IMR-90 (cell line): ENCODE measurements at regions not wholly inside any gene's neighbourhood (a gene's known extent, or its start where the extent isn't known, plus 50 kb on each side); places are given as distances from the start of the nearest gene placed in this dataset.

Source experiments
- ATAC-seq: fragments of 200-7000 bp; cut with Tn5 transposase; 2 replicates; pipeline ENCODE4 v1.9.1; 2020; ENCODE audit warnings: low read depth, mild to moderate bottlenecking, moderate library complexity
- BruUV-seq: library from RNA; stranded (reverse); fragments of 400-500 nt; replicated peaks from 2 replicates; lab custom pipeline; 2021; lab: Mats Ljungman, UMichigan
- CTCF ChIA-PET: fragments of 300-600 bp; formaldehyde crosslinking; extraction: SDS; loops from one replicate; lab custom pipeline; 2021; ENCODE audit warnings: antibody characterized with exemption; lab: Yijun Ruan, JAX
- POLR2A ChIA-PET: fragments of 300-600 bp; sonication (Branson Sonifier 250); formaldehyde crosslinking; loops from one replicate; lab custom pipeline; 2022; ENCODE audit warnings: antibody characterized with exemption; ENCODE audit not compliant: unreplicated experiment; lab: Charles Lee
- DNase-seq: peaks from one replicate; pipeline ENCODE4 v3.0.0; 2013
- H2AFZ ChIP-seq: replicated peaks from 2 replicates; pipeline ENCODE3; 2013; ENCODE audit warnings: low read length, mild to moderate bottlenecking; ENCODE audit not compliant: poor library complexity
- H2AK5ac ChIP-seq: 2 replicates; pipeline ENCODE4 v1.6.1; 2013; ENCODE audit warnings: low read depth, low read length, inconsistent platforms
- H2AK9ac ChIP-seq: replicated peaks from 2 replicates; pipeline ENCODE3; 2013; ENCODE audit warnings: mild to moderate bottlenecking, low read depth, low read length, moderate library complexity; ENCODE audit not compliant: poor library complexity
- H2BK120ac ChIP-seq: 2 replicates; pipeline ENCODE4 v1.6.1; 2013; ENCODE audit warnings: low read depth, low read length, inconsistent platforms
- H2BK15ac ChIP-seq: 3 replicates; pipeline ENCODE4 v1.6.1; 2013; ENCODE audit warnings: low read depth, low read length, inconsistent platforms
- H2BK20ac ChIP-seq: 2 replicates; pipeline ENCODE4 v1.6.1; 2013; ENCODE audit warnings: low read depth, mild to moderate bottlenecking, inconsistent platforms, low read length, moderate library complexity
- H2BK5ac ChIP-seq: 2 replicates; pipeline ENCODE4 v1.6.1; 2013; ENCODE audit warnings: mild to moderate bottlenecking, low read depth, low read length, inconsistent platforms; ENCODE audit not compliant: poor library complexity, severe bottlenecking
- H3K14ac ChIP-seq: replicated peaks from 2 replicates; pipeline ENCODE4 v1.6.1; 2013; ENCODE audit warnings: low read depth, low read length, inconsistent platforms
- H3K18ac ChIP-seq: 2 replicates; pipeline ENCODE4 v1.6.1; 2013; ENCODE audit warnings: low read depth, low read length, control low read depth
- H3K23ac ChIP-seq: 2 replicates; pipeline ENCODE4 v1.6.1; 2013; ENCODE audit warnings: low read depth, low read length, inconsistent platforms
- H3K27ac ChIP-seq: 2 replicates; pipeline ENCODE4 v1.5.1; 2013; ENCODE audit warnings: mild to moderate bottlenecking, control low read depth, low read length; ENCODE audit not compliant: insufficient read depth
- H3K27me3 ChIP-seq: 2 replicates; pipeline ENCODE4 v1.6.1; 2013; ENCODE audit warnings: low read length; ENCODE audit not compliant: control insufficient read depth, insufficient read depth
- H3K36me3 ChIP-seq: 2 replicates; pipeline ENCODE4 v1.6.1; 2013; ENCODE audit warnings: low read length, mixed read lengths; ENCODE audit not compliant: control insufficient read depth, insufficient read depth
- H3K4ac ChIP-seq: 2 replicates; pipeline ENCODE4 v1.6.1; 2013; ENCODE audit warnings: low read depth, low read length, inconsistent platforms
- H3K4me1 ChIP-seq: 2 replicates; pipeline ENCODE4 v1.6.1; 2013; ENCODE audit warnings: low read length, mixed read lengths; ENCODE audit not compliant: control insufficient read depth, insufficient read depth
- H3K4me2 ChIP-seq: 2 replicates; pipeline ENCODE4 v1.6.1; 2013; ENCODE audit warnings: low read depth, mild to moderate bottlenecking, control low read depth, low read length, moderate library complexity
- H3K4me3 ChIP-seq: 2 replicates; pipeline ENCODE4 v1.5.1; 2013; ENCODE audit warnings: low read depth, mild to moderate bottlenecking, control low read depth, low read length, moderate library complexity; ENCODE audit not compliant: insufficient read depth
- H3K56ac ChIP-seq: 2 replicates; pipeline ENCODE4 v1.6.1; 2013; ENCODE audit warnings: low read length, inconsistent platforms; ENCODE audit not compliant: insufficient read depth; ENCODE audit errors: extremely low read depth
- H3K79me1 ChIP-seq, 2 experiments: 2 replicates each; pipeline ENCODE4 v1.6.1; 2013; ENCODE audit warnings: low read length in 2 of 2, inconsistent platforms in 1 of 2, low read depth in 1 of 2
- H3K9ac ChIP-seq: 2 replicates; pipeline ENCODE4 v1.6.1; 2013; ENCODE audit warnings: low read depth, low read length, control low read depth
- H3K9me1 ChIP-seq: 2 replicates; pipeline ENCODE4 v1.6.1; 2013; ENCODE audit warnings: low read length, inconsistent platforms; ENCODE audit not compliant: insufficient read depth
- H3K9me3 ChIP-seq: 2 replicates; pipeline ENCODE4 v1.6.1; 2013; ENCODE audit warnings: low read length; ENCODE audit not compliant: control insufficient read depth, insufficient read depth
- H4K20me1 ChIP-seq: 2 replicates; pipeline ENCODE4 v1.6.1; 2013; ENCODE audit warnings: low read length, inconsistent platforms; ENCODE audit not compliant: insufficient read depth
- H4K5ac ChIP-seq: 2 replicates; pipeline ENCODE4 v1.6.1; 2013; ENCODE audit warnings: mild to moderate bottlenecking, low read depth, low read length, control low read depth
- H4K8ac ChIP-seq, 2 experiments: 2 replicates each; pipeline ENCODE4 v1.6.1; 2013; ENCODE audit warnings: low read depth in 2 of 2, low read length in 2 of 2, control low read depth in 1 of 2, inconsistent platforms in 1 of 2
- H4K91ac ChIP-seq: 2 replicates; pipeline ENCODE4 v1.6.1; 2013; ENCODE audit warnings: low read depth, low read length, inconsistent platforms; ENCODE audit not compliant: insufficient read depth
- CEBPB ChIP-seq: IDR thresholded peaks from 2 replicates; pipeline ENCODE4 v1.6.1; 2012; ENCODE audit warnings: low read depth, low read length, improper control_type of control experiment
- CHD1 ChIP-seq: IDR thresholded peaks from 2 replicates; pipeline ENCODE4 v1.6.1; 2012; ENCODE audit warnings: low read depth, low read length, improper control_type of control experiment
- ELK1 ChIP-seq: fragments of 150-350 bp; IDR thresholded peaks from 2 replicates; pipeline ENCODE4 v1.6.1; 2016; ENCODE audit warnings: low read depth, mild to moderate bottlenecking, low read length, moderate library complexity, borderline replicate concordance
- MAFK ChIP-seq: IDR thresholded peaks from 2 replicates; pipeline ENCODE4 v1.6.1; 2012; ENCODE audit warnings: low read depth, low read length, improper control_type of control experiment
- MAZ ChIP-seq: IDR thresholded peaks from 2 replicates; pipeline ENCODE4 v1.6.1; 2012; ENCODE audit warnings: low read depth, mild to moderate bottlenecking, low read length, improper control_type of control experiment, moderate library complexity, borderline replicate concordance
- RAD21 ChIP-seq: IDR thresholded peaks from 2 replicates; pipeline ENCODE4 v1.6.1; 2012; ENCODE audit warnings: low read length, improper control_type of control experiment
- RCOR1 ChIP-seq: IDR thresholded peaks from 2 replicates; pipeline ENCODE4 v1.6.1; 2012; ENCODE audit warnings: mild to moderate bottlenecking, low read length, improper control_type of control experiment; ENCODE audit not compliant: insufficient replicate concordance
- WGBS, 2 experiments: methylation state at CpG; one replicate each; pipeline versions ENCODE4 v1.1.5 to v1.1.7; 2013; ENCODE audit warnings: missing lambda C conversion rate in 2 of 2; ENCODE audit not compliant: insufficient read length in 1 of 2; ENCODE audit errors: extremely low coverage in 2 of 2; 5-methylcytosine and 5-hydroxymethylcytosine counted together
- dilution Hi-C: fragments of 300-500 bp; cut with HindIII; formaldehyde crosslinking; loops from one replicate; pipeline ENCODE4 v1.14.3; 2018; ENCODE audit warnings: low sequenced_read_pairs; ENCODE audit not compliant: unreplicated experiment
- in situ Hi-C: fragments of 300-500 bp; cut with MboI; formaldehyde crosslinking; loops from 3 replicates; pipeline ENCODE4 v1.14.3; 2019; ENCODE audit warnings: low sequenced_read_pairs, inconsistent platforms, mixed read lengths
- intact Hi-C: fragments of 100-400 bp; cut with micrococcal nuclease; formaldehyde crosslinking; loops from 2 replicates; pipeline ENCODE4 v1.10.0; 2022
- TF ChIP-seq, protein P1 (sequence below): conservative IDR thresholded peaks from 2 replicates; pipeline ENCODE4 v1.5.1; 2012; ENCODE audit warnings: mild to moderate bottlenecking, low read depth, low read length, improper control_type of control experiment

DNA sequence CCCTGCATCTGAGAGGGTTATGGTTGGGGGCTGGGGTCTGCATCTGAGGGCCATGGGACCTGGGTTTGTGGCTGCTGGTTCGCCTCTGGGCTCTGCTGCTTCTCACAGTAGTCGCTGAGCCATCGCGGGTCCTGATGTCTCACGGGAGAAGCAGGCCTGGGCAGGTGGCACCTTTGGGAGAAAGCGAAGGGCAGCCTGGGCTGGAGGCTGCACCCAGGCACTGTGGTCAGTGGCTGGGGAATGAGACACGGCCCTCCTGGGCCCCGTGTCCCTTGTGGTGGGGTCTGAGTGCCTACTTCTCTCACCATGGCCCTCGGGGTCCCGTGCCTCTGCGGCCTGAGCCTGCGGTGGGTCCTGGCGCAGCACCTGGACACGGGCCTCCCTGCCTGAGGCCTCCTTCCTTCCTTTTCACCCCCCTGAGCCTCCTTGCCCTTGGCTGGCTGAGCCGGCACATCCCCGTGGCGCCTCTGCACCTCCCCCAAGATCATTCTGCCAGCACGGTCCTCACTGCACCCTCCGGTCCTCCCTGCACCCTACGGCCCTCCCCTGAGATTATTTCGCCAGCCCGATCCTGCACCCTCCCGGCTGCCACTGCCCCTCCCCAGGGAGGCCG is 206.0 kb downstream of the ERMARD start:
- no peak overlapping the region for H4K8ac ChIP-seq
- no peak overlapping the region for H3K23ac ChIP-seq
- ChIA-PET POLR2A (no interaction called here), CTCF (no interaction called here)
- H4K91ac ChIP-seq: no peak overlapping the region
- no peaks in the 10 kb centered on the region for H3K9me1 ChIP-seq
- H3K9me3 ChIP-seq: peaks cover 36% of the 10 kb centered on the region
- H2AK5ac ChIP-seq: no peak overlapping the region
- H2BK20ac ChIP-seq: no peak overlapping the region
- no peak for DNase-seq
- no peak overlapping the region for H2AFZ ChIP-seq
- no peak overlapping the region for H3K4me2 ChIP-seq
- H3K79me1 ChIP-seq: no peaks in the 10 kb centered on the region
- ATAC-seq: no peak
- TF ChIP-seq ELK1: no peak
- TF ChIP-seq CHD1: no peak
- no peak for TF ChIP-seq CEBPB
- no peak for TF ChIP-seq RAD21
- TF ChIP-seq RCOR1: no peak
- no peak for TF ChIP-seq MAZ
- no peak for TF ChIP-seq MAFK
- TF ChIP-seq, protein P1, sequence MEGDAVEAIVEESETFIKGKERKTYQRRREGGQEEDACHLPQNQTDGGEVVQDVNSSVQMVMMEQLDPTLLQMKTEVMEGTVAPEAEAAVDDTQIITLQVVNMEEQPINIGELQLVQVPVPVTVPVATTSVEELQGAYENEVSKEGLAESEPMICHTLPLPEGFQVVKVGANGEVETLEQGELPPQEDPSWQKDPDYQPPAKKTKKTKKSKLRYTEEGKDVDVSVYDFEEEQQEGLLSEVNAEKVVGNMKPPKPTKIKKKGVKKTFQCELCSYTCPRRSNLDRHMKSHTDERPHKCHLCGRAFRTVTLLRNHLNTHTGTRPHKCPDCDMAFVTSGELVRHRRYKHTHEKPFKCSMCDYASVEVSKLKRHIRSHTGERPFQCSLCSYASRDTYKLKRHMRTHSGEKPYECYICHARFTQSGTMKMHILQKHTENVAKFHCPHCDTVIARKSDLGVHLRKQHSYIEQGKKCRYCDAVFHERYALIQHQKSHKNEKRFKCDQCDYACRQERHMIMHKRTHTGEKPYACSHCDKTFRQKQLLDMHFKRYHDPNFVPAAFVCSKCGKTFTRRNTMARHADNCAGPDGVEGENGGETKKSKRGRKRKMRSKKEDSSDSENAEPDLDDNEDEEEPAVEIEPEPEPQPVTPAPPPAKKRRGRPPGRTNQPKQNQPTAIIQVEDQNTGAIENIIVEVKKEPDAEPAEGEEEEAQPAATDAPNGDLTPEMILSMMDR: no peak
- H2AK9ac ChIP-seq: no peak overlapping the region
- no peak overlapping the region for H4K5ac ChIP-seq
- H3K56ac ChIP-seq: no peak overlapping the region
- dilution Hi-C loops (no loop called here), intact Hi-C loops (no loop called here), in situ Hi-C loops (no loop called here)
- no peak overlapping the region for H3K18ac ChIP-seq
- H3K4ac ChIP-seq: no peak overlapping the region
- 77% methylated on average over 7 of the region's 24 CpGs; no CpG with 5 or more reads in 1 of the 2 experiments for WGBS, 2 experiments
- H3K14ac ChIP-seq: no peak overlapping the region
- H3K27me3 ChIP-seq: no peaks in the 10 kb centered on the region
- no peak overlapping the region for H3K27ac ChIP-seq
- no peak overlapping the region for H2BK15ac ChIP-seq
- BruUV-seq: no TSS peak
- H2BK5ac ChIP-seq: no peak overlapping the region
- H3K9ac ChIP-seq: no peak overlapping the region
- H3K4me3 ChIP-seq: no peak overlapping the region
- H4K20me1 ChIP-seq: no peaks in the 10 kb centered on the region
- no peaks in the 10 kb centered on the region for H3K36me3 ChIP-seq
- no peaks in the 10 kb centered on the region for H3K4me1 ChIP-seq
- no peak overlapping the region for H2BK120ac ChIP-seq
